ENCODE measurements at regions not wholly inside any gene's neighbourhood (a gene's known extent, or its start where the extent isn't known, plus 50 kb on each side); places are given as distances from the start of the nearest gene placed in this dataset.

GRCh38 chr9:126228111-126228780 lies 98.4 kb upstream of the MVB12B start:
- Histone ChIP-seq H3K4me1 (ENCODE audit: control insufficient read depth, low read length) (no peaks in the 10 kb centered on the region), H3K4me3 (ENCODE audit: low read length) (no peak overlapping the region), H3K27me3 (ENCODE audit: control insufficient read depth, low read length) (peaks cover 7% of the 10 kb centered on the region; the same call in 1 of the 2 replicates), H3K4me2 (ENCODE audit: low read length) (no peak overlapping the region), H4K20me1 (ENCODE audit: control insufficient read depth, insufficient read depth, low read depth, low read length) (no peaks in the 10 kb centered on the region), H3F3A (ENCODE audit: control insufficient read depth, insufficient read depth) (no peaks in the 10 kb centered on the region), H3K27ac (ENCODE audit: low read depth, low read length) (no peak overlapping the region), H3K79me2 (ENCODE audit: control insufficient read depth, low read length) (no peaks in the 10 kb centered on the region), H3K9me3 (ENCODE audit: control insufficient read depth, insufficient read depth, low read length) (no peaks in the 10 kb centered on the region), H3K36me3 (ENCODE audit: control insufficient read depth, low read length) (no peaks in the 10 kb centered on the region), H3K9me2 (replicated peaks; ENCODE audit: control insufficient read depth, low read length) (no peaks in the 10 kb centered on the region)
- TF ChIP-seq EZH2phosphoT487 (IDR thresholded peaks at IDR 0.05; ENCODE audit: borderline replicate concordance, low read length) (no peak), CTCF (IDR thresholded peaks at IDR 0.05; ENCODE audit: low read depth, low read length, poor library complexity, severe bottlenecking) (no peak)

GRCh38 chr9:126228781-126229444 lies 97.7 kb upstream of the MVB12B start:
- Histone ChIP-seq H3K36me3 (ENCODE audit: control insufficient read depth, low read length) (no peaks in the 10 kb centered on the region), H3K4me2 (ENCODE audit: low read length) (no peak overlapping the region), H3F3A (ENCODE audit: control insufficient read depth, insufficient read depth) (no peaks in the 10 kb centered on the region), H3K79me2 (ENCODE audit: control insufficient read depth, low read length) (no peaks in the 10 kb centered on the region), H3K27ac (ENCODE audit: low read depth, low read length) (no peak overlapping the region), H3K4me1 (ENCODE audit: control insufficient read depth, low read length) (no peaks in the 10 kb centered on the region), H3K9me3 (ENCODE audit: control insufficient read depth, insufficient read depth, low read length) (no peaks in the 10 kb centered on the region), H3K4me3 (ENCODE audit: low read length) (no peak overlapping the region), H4K20me1 (ENCODE audit: control insufficient read depth, insufficient read depth, low read depth, low read length) (no peaks in the 10 kb centered on the region), H3K27me3 (ENCODE audit: control insufficient read depth, low read length) (peaks cover 7% of the 10 kb centered on the region; the same call in 1 of the 2 replicates), H3K9me2 (replicated peaks; ENCODE audit: control insufficient read depth, low read length) (no peaks in the 10 kb centered on the region)
- TF ChIP-seq CTCF (IDR thresholded peaks at IDR 0.05; ENCODE audit: low read depth, low read length, poor library complexity, severe bottlenecking) (peak; percentile 94), EZH2phosphoT487 (IDR thresholded peaks at IDR 0.05; ENCODE audit: borderline replicate concordance, low read length) (no peak)

DNA sequence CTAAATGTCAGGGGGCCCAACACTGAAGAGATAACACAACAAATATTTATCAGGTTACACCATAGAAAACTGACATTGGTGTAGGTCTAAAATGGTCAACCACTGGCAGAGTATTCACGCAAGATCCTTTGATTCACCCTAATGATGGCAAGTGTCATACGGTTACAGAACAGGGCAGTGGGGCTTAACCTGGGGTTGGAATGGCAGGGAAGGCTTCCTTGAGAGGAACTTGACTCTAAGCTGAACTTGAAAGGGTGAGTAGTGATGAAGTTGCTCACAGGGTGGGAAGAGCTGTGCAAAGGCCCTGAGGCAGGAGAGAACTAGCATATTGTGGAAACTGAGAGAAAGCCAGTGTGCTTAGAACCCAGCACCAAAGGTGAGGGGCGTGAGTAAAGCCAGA lies 97.1 kb upstream of the MVB12B start:
- Histone ChIP-seq H3K79me2 (ENCODE audit: control insufficient read depth, low read length) (no peaks in the 10 kb centered on the region), H3K36me3 (ENCODE audit: control insufficient read depth, low read length) (no peaks in the 10 kb centered on the region), H3F3A (ENCODE audit: control insufficient read depth, insufficient read depth) (no peaks in the 10 kb centered on the region), H3K9me2 (replicated peaks; ENCODE audit: control insufficient read depth, low read length) (no peaks in the 10 kb centered on the region), H3K4me2 (ENCODE audit: low read length) (no peak overlapping the region), H3K4me1 (ENCODE audit: control insufficient read depth, low read length) (no peaks in the 10 kb centered on the region), H3K4me3 (ENCODE audit: low read length) (no peak overlapping the region), H4K20me1 (ENCODE audit: control insufficient read depth, insufficient read depth, low read depth, low read length) (no peaks in the 10 kb centered on the region), H3K27me3 (ENCODE audit: control insufficient read depth, low read length) (peaks cover 7% of the 10 kb centered on the region; the same call in 1 of the 2 replicates), H3K27ac (ENCODE audit: low read depth, low read length) (no peak overlapping the region), H3K9me3 (ENCODE audit: control insufficient read depth, insufficient read depth, low read length) (no peaks in the 10 kb centered on the region)
- TF ChIP-seq CTCF (IDR thresholded peaks at IDR 0.05; ENCODE audit: low read depth, low read length, poor library complexity, severe bottlenecking) (no peak), EZH2phosphoT487 (IDR thresholded peaks at IDR 0.05; ENCODE audit: borderline replicate concordance, low read length) (no peak)

All from DOHH2 (cell line).